NCI-H524 (cell line): ENCODE measurements at regions not wholly inside any gene's neighbourhood (a gene's known extent, or its start where the extent isn't known, plus 50 kb on each side); places are given as distances from the start of the nearest gene placed in this dataset.
"Not testable (repeated sequence)": the region's sequence is repeated elsewhere in the genome, so short reads cannot be mapped to it uniquely, and the experiment has no call there.

ENCODE experiments used
- DNase-seq, 2 experiments: peaks; one replicate each; lab custom pipeline; 2025; lab: John Stamatoyannopoulos, UW

DNA sequence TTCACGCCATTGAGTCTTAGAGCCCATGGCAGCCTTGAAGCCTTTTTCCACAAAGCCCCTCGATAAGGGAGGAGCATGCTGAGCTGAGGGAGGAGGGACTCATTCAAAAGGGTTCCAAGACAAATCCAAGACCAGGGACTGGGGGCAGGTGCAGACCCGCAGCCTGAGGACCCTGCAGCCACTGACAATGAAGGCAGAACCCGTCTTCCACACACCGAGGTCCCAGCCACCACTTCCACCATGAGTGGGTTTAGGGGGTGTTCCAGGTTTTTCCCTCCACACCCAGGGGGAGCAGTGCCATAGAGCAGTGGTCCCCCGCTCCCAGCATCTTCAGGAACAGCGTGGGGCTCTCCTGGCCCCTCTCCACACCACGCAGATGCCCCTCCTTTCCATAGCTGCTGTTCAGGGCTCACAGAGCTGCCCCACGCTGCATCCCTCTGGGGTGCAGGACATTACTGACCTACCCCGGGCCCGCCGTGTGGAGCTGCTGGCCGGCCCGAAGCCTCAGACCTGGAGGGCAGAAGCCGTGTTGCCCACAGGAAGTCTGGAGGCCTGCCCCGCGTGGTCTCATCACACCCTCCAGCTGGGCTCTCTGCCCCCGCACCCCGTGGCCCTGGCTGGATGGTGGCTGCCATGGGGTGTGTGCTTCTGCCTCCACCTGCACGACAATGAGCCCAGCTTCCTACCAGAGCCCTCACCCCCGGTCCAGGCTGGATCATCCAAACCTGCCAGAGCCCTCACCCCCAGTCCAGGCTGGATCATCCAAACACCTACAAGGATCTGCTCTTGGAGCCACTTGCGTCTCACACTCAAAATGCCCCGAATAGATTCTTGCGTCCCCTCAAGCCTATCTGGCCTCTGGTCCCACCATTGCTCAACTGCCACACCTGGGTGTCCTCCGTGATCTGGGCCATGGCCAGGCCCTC is 220.0 kb upstream of the TCERG1L start:
- DNase-seq = no peak

GRCh38 chr10:131532291-131532690 is 220.8 kb upstream of the TCERG1L start:
- no peak for DNase-seq

DNA sequence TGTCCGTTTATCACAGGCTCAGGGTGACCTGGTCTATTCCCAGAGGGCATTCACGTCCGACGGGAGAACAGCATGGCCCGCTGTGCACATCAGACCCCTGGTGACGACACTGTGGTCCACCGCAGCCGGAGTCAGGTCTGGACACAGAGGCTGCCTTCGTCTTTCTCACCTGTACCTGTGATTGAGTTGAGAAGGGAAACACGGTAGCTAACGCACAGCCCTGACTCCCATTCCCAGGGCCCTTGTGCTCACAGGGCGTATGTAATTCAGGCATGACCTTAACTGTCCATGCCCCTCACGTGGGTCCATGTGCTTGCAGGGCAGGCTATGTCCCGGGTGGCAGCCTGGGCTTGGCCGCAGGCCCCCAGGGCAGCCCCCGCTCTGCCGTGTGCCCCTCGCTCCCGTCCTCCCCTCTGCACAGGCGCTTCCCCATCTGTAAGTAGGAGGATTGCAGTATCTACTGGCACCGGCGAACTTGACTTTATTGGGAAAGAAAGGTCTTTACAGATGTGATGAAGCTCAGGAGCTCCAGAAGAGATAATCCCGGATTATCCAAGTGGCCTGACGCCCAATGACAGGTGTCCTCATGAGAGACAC is 221.3 kb upstream of the TCERG1L start:
- DNase-seq = peak; percentile 26 to 63

GRCh38 chr10:131533846-131534526 is 222.5 kb upstream of the TCERG1L start:
- DNase-seq = no peak

- DNase-seq = no peak
Measured at GRCh38 chr10:131534836-131535235, 223.3 kb upstream of the TCERG1L start.

DNA sequence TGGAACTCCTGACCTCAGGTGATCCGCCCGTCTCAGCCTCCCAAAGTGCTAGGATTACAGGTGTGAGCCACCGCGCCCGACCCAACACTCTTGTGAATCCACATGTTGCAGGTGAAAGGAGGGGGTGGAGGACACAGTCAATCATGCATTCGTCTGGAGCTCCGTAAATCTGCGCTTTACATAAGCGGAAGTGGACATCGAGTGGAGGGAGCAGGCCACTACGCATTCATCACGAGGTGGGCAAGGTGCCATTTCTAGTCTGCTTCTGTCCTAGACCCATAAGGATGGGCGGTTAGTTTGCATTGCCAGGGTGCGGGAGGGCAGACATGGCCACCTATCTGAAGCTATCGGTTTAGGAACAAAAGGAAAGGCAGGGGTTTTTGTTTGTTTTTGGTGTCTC is 225.2 kb upstream of the TCERG1L start:
- DNase-seq = no peak

DNA sequence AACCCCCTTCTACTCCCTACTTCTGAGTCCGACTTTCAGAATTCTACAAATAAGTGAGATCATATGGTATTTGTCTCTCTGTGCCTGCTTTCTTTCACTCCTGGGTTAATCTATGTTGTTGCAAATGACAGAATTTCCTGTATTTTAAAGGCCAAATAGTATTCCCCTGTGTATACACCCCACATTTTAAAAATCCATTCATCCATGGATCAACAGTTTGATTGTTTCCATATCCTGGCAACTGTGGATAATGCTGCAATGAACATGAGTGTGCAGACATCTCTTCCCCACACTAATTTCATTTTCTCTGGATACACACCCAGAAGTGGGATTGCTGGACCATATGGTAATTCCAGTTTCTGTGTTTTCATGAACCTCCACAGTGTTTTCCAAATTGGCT is 225.8 kb upstream of the TCERG1L start:
- DNase-seq = no peak

DNA sequence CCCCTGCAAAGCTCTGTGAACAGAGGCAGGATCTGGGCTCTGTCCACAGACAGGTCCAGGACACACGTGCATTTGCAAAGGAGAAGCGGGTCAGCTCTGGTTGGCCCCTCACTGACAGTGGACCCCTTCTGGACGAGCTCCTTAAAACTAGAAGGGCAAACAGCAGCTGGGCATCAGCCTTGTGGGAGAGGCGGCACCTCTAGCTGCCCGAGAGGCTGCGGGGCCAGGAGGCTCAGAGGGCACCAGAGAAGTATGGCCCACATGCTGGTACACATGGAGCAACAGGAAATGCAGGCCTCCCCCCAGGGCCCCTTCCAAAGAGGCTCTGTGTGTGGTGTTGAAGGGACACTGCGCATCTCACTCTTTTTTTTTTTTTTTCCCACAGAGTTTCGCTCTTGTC is 233.0 kb upstream of the TCERG1L start:
- DNase-seq = no peak

GRCh38 chr10:131546086-131546810 is 234.7 kb upstream of the TCERG1L start:
- no peak for DNase-seq

- no peak for DNase-seq
Measured at GRCh38 chr10:131547129-131547799, 235.7 kb upstream of the TCERG1L start.

- DNase-seq = no peak
Measured at GRCh38 chr10:131548176-131548575, 236.7 kb upstream of the TCERG1L start.

DNA sequence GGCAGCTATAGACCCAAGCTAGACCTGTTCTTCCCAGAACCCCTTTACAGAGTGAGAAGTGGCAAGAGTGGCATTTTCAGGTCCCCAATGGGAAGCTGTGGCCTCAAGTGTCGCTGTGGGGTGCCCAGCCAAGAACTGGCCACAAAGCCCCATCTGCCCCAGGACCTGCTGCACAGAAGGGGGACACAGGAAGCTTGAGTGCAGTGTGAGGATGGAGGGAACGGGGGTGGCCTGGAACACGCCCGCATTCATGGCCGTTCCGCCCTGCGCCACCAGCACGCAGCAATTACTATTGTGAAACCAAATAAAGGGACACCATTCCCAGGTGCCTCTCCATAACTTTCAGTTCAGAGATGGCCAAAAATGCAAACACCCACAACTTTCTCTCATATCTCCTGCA is 237.6 kb upstream of the TCERG1L start:
- DNase-seq = no peak

DNA sequence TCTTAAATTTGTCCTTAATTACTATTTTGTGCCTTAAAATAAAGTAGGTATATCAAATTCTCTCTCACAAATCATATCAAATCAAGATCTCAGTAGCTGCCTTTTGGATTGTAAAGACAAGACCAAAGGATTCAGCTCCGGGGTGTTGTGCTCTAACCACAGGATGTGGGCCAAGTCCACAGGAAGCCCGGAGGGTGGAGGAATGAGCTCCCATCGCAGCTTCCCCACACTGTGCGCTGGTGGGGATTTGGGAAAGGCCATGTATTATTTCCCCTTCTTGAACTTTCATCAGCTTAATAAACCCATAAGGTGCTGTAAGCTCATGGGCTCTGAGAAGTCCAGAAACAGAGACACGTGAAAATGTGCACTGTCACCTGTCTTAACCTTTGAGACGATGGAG is 241.6 kb upstream of the TCERG1L start:
- no peak for DNase-seq

- no peak for DNase-seq
Measured at GRCh38 chr10:131553581-131553980, 242.1 kb upstream of the TCERG1L start.

DNA sequence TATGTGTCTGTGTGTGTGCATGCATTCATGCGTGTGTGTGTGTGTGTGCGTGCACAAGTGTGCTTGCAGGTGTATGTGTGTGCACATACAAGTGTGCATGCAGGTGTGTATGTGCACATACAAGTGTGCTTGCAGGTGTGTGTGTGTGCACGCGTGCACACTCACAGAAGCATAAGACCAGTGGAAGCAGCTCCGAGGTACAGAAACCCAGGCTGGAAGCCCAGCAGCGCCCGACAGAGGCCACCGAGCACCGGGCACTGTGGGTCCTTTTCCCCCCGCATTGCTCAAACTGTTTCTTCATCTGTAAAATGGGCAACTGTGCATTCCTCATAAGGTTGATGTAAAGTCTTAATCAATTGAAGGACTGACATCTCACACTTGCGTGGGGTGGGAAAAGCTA is 243.3 kb upstream of the TCERG1L start:
- DNase-seq = no peak

- DNase-seq = no peak
Measured at GRCh38 chr10:131555406-131555805, 243.9 kb upstream of the TCERG1L start.

DNA sequence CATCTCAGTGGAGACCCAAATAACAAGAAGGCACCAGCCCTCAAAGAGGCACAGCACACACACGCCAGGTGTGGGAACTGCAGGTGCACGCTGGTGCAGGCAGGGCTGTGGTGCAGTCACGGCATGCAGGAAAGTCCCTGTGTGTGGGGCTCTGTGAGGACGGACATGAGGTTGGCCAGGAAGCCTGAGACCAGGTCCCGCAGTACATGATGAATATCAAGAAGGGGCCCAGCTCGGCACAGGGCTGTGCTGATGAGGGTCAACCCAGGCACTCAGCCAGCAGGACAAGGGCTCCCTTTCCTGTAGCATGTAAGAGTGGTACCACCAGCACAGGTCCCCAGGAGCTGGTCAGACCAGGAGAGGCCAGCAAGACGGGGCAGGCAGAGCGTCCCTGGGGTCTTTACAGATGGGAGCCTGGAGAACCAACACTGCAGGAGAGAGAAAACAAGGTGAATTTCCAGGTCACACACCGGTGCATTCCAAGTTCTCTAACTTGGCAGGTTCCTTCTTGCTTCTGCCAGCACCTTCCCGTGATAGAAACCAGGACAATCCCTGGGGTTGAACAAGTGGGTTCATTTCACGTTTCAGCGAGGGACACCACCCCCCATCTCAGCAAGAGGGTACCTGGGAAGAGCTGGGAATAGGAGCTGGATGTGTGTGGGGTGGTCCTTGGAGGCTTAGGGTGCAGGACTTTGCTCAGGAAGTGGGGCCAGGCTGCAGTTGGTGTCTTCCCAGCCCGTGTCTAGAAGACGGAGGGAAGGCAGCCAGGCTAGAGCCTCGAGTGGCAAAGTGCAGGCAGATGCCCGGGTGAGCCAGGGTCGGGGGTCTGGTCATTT is 244.8 kb upstream of the TCERG1L start:
- DNase-seq = no peak

- no peak for DNase-seq
Measured at GRCh38 chr10:131556897-131557495, 245.5 kb upstream of the TCERG1L start.

- not testable (repeated sequence) for DNase-seq
Measured at GRCh38 chr10:131557956-131558355, 246.4 kb upstream of the TCERG1L start.

DNA sequence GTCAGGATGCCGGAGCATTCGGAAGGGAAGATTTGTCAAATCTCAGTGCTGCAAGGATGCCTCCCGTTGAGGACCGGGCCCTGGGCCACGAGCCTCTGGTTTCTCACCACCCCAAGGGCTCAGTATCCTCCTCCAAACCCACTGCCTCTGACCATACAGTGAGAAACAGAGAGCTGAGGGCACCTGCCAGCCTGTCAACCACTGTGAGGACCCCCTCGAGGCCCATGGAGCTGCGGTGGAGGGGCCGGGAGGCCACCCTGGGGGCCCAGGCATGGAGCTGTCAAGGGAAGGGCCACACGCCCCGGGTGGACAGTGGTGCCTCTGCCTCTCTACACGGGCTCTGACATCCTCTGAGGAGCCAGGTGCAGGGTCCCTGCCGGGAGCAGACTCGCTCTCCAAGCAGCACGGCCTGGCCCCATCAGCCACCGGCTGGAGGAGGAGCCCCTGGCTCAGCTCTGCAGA is 248.0 kb upstream of the TCERG1L start:
- DNase-seq = no peak
